ENCODE measurements at regions not wholly inside any gene's neighbourhood (a gene's known extent, or its start where the extent isn't known, plus 50 kb on each side); places are given as distances from the start of the nearest gene placed in this dataset.
"Not testable (repeated sequence)": the region's sequence is repeated elsewhere in the genome, so short reads cannot be mapped to it uniquely, and the experiment has no call there.

DNA sequence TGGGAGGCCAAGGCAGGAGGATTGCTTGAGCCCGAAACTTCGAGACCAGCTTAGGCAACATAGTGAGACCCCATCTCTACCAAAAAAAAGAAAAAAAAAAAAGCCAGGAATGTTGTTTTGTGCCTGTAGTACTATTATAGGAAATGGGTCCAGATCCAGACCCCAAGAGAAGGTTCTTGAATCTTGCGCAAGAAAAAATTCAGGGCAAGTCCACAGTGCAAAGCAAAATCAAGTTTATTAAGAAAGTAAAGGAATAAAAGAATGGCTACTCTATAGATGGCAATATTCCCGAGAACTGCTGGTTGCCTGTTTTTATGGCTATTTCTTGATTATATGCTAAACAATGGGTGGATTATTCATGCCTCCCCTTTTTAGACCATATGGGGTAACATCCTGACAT is 51.2 kb upstream of the RDX start:
- H3K4me3 ChIP-seq (ENCODE audit: low read depth, low read length), result no peak overlapping the region
- no peak for DNase-seq (ENCODE audit: low read depth)
- TF ChIP-seq, protein P1, sequence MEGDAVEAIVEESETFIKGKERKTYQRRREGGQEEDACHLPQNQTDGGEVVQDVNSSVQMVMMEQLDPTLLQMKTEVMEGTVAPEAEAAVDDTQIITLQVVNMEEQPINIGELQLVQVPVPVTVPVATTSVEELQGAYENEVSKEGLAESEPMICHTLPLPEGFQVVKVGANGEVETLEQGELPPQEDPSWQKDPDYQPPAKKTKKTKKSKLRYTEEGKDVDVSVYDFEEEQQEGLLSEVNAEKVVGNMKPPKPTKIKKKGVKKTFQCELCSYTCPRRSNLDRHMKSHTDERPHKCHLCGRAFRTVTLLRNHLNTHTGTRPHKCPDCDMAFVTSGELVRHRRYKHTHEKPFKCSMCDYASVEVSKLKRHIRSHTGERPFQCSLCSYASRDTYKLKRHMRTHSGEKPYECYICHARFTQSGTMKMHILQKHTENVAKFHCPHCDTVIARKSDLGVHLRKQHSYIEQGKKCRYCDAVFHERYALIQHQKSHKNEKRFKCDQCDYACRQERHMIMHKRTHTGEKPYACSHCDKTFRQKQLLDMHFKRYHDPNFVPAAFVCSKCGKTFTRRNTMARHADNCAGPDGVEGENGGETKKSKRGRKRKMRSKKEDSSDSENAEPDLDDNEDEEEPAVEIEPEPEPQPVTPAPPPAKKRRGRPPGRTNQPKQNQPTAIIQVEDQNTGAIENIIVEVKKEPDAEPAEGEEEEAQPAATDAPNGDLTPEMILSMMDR (conservative IDR thresholded peaks at IDR 0.05; ENCODE audit: low read depth, low read length), result no peak

DNA sequence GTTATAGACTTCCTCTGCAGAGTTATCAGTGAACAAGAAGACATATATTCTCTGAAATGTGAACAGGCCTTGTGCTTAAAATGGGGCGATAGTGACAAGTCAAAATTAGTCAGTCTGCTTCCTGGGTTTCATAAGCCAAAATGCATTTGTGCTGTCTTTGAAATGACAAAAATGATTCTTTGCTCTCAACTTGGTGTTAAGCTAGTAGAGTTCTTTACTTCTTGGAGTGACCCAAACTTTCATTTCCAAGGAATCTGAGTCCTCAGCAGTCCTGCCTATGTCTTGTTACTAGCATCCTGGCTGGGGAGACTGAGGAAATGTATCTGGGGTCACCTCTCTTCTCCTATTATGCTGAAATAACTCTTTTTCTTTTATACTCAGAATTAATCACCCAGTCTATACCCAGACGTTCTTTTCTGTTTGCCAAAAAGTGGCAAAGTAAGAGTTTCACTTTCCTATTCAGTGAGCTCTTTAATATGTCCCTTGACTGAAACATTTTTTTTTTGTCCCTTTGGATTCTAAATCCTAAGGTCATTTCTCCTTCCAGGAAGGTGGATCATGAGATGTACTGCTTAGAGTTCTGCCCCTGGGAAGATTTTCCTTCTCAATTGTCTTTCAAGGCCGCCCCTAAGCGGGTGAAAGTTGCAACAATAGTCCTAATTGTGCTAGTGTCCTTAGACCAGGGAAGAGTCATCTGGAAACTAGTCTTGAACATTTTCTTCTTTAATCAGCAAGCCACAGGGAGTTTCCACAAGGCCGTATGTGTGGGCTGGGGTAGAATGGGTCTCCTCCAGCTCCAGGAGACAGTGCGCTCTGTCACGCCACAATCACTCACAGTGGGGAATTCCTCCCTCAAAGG is 53.0 kb upstream of the RDX start:
- TF ChIP-seq, protein P1 (conservative IDR thresholded peaks at IDR 0.05; ENCODE audit: low read depth, low read length), result no peak
- H3K4me3 ChIP-seq (ENCODE audit: low read depth, low read length), result no peak overlapping the region
- no peak for DNase-seq (ENCODE audit: low read depth)

DNA sequence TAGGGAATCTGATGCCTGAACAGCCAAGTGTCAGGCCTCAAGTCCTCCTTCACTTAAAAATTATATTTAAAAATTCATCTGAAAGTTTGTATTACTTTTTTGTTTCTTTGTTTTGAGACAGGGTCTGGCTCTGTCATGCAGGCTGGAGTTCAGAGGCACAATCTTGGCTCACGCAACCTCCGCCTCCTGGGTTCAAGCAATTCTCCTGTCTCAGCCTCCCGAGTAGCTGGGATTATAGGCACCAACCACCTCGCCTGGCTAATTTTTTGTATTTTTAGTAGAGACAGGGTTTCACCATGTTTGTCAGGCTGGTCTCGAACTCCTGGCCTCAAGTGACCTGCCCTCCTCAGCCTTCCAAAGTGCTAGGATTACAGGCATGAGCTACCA is 53.6 kb upstream of the RDX start:
- not testable (repeated sequence) for H3K4me3 ChIP-seq (ENCODE audit: low read depth, low read length); DNase-seq (ENCODE audit: low read depth)

DNA sequence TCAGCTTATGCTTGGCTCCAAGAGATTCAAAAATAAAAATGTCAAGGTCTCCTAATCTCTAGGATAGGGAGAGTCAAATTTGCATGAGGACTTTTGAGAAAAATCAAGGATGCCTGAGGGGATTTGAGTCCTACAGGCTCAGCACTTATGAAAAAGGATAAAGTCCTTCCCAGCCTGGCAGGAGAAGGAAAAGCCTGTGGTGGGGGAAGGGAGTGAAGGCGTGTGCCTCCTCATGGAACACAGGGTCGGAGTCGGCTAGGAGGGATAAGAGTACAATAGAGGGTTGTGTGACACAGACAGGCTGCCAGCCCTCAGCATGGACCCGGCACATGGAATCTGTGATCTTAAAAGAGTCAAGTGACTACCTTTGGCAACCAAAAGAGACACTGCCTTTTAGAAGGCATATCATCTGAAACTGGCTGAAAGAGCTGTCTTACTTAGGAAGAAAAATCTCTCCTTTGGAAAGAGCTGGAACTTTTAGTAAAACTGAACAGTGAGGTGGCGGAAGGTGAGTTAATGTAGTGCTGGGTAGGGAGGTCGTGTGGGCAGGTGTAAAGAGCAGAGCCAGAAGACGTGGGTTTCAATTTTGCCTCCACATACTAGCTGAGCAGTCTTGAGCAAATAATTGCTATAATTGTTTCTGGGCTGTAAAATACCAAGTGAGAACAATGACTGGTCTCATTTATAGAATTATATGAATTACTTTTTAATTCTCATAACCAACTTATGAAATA is 58.8 kb upstream of the RDX start:
- TF ChIP-seq, protein P1 (conservative IDR thresholded peaks at IDR 0.05; ENCODE audit: low read depth, low read length), result no peak
- H3K4me3 ChIP-seq (ENCODE audit: low read depth, low read length), result no peak overlapping the region
- no peak for DNase-seq (ENCODE audit: low read depth)

DNA sequence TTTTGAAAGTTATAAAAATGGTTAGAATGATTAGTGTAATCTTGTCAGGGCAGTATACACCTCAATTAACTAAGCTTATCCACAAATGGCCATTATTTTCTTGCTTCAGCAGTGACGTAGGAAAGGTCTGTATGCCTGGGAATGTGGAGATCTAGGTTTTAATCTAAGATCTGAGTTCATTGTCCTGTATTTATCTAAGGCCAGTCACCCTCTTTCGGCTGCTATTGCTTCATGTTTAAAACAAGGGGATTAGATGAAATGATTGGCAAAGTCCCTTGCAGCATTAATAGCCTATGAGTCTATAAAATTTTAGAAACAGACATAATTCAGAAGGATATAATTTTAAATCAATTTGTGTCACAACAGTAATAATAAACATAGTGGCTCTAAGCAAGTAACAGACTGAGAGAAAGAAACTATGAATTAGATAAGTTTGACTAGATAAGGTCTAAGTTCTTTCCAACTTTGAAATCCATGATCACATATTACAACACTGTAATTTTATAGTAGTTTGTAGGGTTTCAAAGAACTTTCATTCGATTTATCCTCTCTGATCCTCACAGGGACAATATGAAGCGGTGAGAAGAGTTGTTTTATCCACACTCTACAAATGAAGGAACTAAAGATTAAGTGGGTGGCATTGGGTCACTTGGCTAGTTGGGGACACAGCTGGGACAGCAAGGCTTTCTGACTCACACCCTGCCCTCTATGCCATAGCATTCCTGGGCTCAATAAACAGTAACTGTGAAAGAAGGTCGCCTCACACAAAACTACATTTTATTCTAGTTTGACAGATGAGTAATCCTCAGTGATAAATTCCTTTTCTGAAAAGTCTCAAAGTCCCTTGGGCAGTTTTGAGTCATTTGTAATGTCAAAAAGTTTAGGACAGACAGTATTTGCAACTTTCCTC is 60.6 kb upstream of the RDX start:
- no peak for DNase-seq (ENCODE audit: low read depth)
- no peak overlapping the region for H3K4me3 ChIP-seq (ENCODE audit: low read depth, low read length)
- TF ChIP-seq, protein P1 (conservative IDR thresholded peaks at IDR 0.05; ENCODE audit: low read depth, low read length), result no peak

DNA sequence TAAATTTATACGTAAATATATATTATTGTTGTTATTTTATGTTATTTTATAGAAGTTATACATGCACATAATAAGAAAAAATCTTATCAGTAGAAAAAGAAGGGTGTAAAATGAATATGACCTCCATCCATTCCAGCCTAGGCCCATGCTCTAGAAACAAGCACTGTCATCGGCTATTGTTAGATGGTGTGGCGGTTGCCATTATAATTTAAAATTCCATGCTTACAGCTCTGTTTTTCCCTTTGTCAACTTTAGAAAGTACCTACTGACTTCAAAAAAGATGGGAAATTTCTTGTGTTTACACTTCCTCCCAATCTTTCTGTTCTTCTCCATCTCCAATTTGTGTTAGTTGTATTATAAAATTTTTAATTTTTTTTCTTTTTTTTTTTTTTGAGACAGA is 61.9 kb upstream of the RDX start:
- TF ChIP-seq, protein P1 (conservative IDR thresholded peaks at IDR 0.05; ENCODE audit: low read depth, low read length), result no peak
- DNase-seq (ENCODE audit: low read depth), result no peak
- H3K4me3 ChIP-seq (ENCODE audit: low read depth, low read length), result no peak overlapping the region

DNA sequence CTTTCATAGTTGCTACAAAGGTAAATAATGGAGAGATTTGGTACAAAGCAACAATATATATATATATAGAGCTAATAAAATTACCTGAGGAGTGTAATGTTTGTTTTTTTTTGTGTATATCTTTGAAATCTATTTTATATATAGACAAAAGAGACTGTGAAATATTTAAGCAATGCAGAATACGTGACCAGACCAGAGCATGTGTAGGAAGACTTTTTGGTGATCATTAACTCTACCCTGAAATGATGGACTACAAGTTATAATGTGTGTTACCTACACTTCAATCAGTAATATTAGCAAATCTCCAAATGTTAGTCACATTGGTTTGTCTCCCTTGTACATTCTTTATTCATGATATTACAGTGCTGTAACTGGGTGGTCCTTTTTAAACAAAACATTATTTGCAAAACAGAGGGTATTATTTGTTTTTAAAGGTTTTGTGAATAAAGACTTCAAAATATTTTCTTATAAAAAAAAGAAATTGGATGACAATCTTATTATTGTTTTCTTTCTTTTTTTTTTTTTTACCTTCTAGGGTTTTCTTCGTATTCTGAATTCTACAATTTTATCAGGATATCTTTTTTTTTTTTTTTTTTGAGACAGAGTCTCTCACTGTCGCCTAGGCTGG is 64.5 kb upstream of the RDX start:
- not testable (repeated sequence) for H3K4me3 ChIP-seq (ENCODE audit: low read depth, low read length); DNase-seq (ENCODE audit: low read depth)

Data from epithelial cell of proximal tubule (primary cell).